Activated CD8-positive, alpha-beta memory T cell treated with anti-CD3 and anti-CD28 coated beads, Interleukin-2, amount 10 ng/mL, durations not matched to agents 7 days and 5 days (primary cell): ENCODE measurements at regions not wholly inside any gene's neighbourhood (a gene's known extent, or its start where the extent isn't known, plus 50 kb on each side); places are given as distances from the start of the nearest gene placed in this dataset.
A peak's percentile ranks its signal among the peaks of the same experiment; 100 is the strongest.
"Not testable (repeated sequence)": the region's sequence is repeated elsewhere in the genome, so short reads cannot be mapped to it uniquely, and the experiment has no call there.

Source experiments
- ATAC-seq: fragments of 150-1000 bp; cut with Tn5 transposase; one replicate; pipeline ENCODE4 v1.10.0; 2021; ENCODE audit warnings: moderate library complexity
- CTCF ChIA-PET: fragments of 350-600 bp; sonication (Branson Sonifier 250); formaldehyde crosslinking; loops from one replicate; lab custom pipeline; 2021; ENCODE audit warnings: antibody characterized with exemption; lab: Charles Lee
- DNase-seq: peaks from one replicate; pipeline ENCODE4 v3.0.0-alpha.2; 2020
- H3K27ac Mint-ChIP-seq: one replicate; pipeline ENCODE4 v1.8.0; 2021; ENCODE audit warnings: mild to moderate bottlenecking, mixed read lengths
- H3K27me3 Mint-ChIP-seq: one replicate; pipeline ENCODE4 v1.8.0; 2021; ENCODE audit warnings: mixed read lengths
- H3K36me3 Mint-ChIP-seq: one replicate; pipeline ENCODE4 v1.8.0; 2021; ENCODE audit warnings: mild to moderate bottlenecking, mixed read lengths
- H3K4me1 Mint-ChIP-seq: one replicate; pipeline ENCODE4 v1.8.0; 2021; ENCODE audit warnings: mixed read lengths
- H3K4me3 Mint-ChIP-seq: one replicate; pipeline ENCODE4 v1.8.0; 2021; ENCODE audit warnings: mild to moderate bottlenecking, moderate library complexity, mixed read lengths
- H3K9me3 Mint-ChIP-seq: one replicate; pipeline ENCODE4 v1.8.0; 2022; ENCODE audit warnings: low read depth, mixed read lengths

GRCh38 chr2:109059474-109060165 lies 69.4 kb upstream of the SH3RF3 start:
- Mint-ChIP-seq H3K4me3 (no peak overlapping the region), H3K4me1 (no peaks in the 10 kb centered on the region), H3K27me3 (no peaks in the 10 kb centered on the region), H3K27ac (no peak overlapping the region), H3K9me3 (no peaks in the 10 kb centered on the region), H3K36me3 (no peaks in the 10 kb centered on the region)
- CTCF ChIA-PET: no interaction called here
- DNase-seq (no peak), ATAC-seq (no peak)

- CTCF ChIA-PET: no interaction called here
- no peak overlapping the region for H3K4me3 Mint-ChIP-seq
- no peaks in the 10 kb centered on the region for H3K36me3 Mint-ChIP-seq
- H3K9me3 Mint-ChIP-seq: no peaks in the 10 kb centered on the region
- H3K27ac Mint-ChIP-seq: no peak overlapping the region
- no peaks in the 10 kb centered on the region for H3K27me3 Mint-ChIP-seq
- DNase-seq: no peak
- no peaks in the 10 kb centered on the region for H3K4me1 Mint-ChIP-seq
- ATAC-seq: no peak
Measured at GRCh38 chr2:109058802-109059201, 69.8 kb upstream of the EDAR start.

GRCh38 chr2:109058191-109058632 lies 69.2 kb upstream of the EDAR start:
- H3K36me3 Mint-ChIP-seq: no peaks in the 10 kb centered on the region
- no peak for DNase-seq
- no peak for ATAC-seq
- H3K27me3 Mint-ChIP-seq: no peaks in the 10 kb centered on the region
- H3K9me3 Mint-ChIP-seq: no peaks in the 10 kb centered on the region
- CTCF ChIA-PET: no interaction called here
- H3K27ac Mint-ChIP-seq: no peak overlapping the region
- H3K4me1 Mint-ChIP-seq: no peaks in the 10 kb centered on the region
- no peak overlapping the region for H3K4me3 Mint-ChIP-seq

- no peaks in the 10 kb centered on the region for H3K27me3 Mint-ChIP-seq
- DNase-seq (no peak), ATAC-seq (no peak)
- no peaks in the 10 kb centered on the region for H3K9me3 Mint-ChIP-seq
- no peaks in the 10 kb centered on the region for H3K36me3 Mint-ChIP-seq
- no peak overlapping the region for H3K27ac Mint-ChIP-seq
- no peaks in the 10 kb centered on the region for H3K4me1 Mint-ChIP-seq
- no peak overlapping the region for H3K4me3 Mint-ChIP-seq
- CTCF ChIA-PET: no interaction called here
Measured at GRCh38 chr2:109057686-109058085, 68.7 kb upstream of the EDAR start.

- DNase-seq (no peak), ATAC-seq (no peak)
- Mint-ChIP-seq H3K4me1 (no peaks in the 10 kb centered on the region), H3K27me3 (no peaks in the 10 kb centered on the region), H3K36me3 (no peaks in the 10 kb centered on the region), H3K4me3 (no peak overlapping the region), H3K27ac (no peak overlapping the region), H3K9me3 (no peaks in the 10 kb centered on the region)
- CTCF ChIA-PET: no interaction called here
Measured at GRCh38 chr2:109055435-109055834, 66.4 kb upstream of the EDAR start.

- DNase-seq: no peak
- Mint-ChIP-seq H3K36me3 (no peaks in the 10 kb centered on the region), H3K4me1 (no peaks in the 10 kb centered on the region), H3K9me3 (no peaks in the 10 kb centered on the region), H3K27ac (no peak overlapping the region), H3K4me3 (no peak overlapping the region), H3K27me3 (no peaks in the 10 kb centered on the region)
- no peak for ATAC-seq
- CTCF ChIA-PET: no interaction called here
Measured at GRCh38 chr2:109054865-109055264, 65.8 kb upstream of the EDAR start.

GRCh38 chr2:109053716-109054115 lies 64.7 kb upstream of the EDAR start:
- no peaks in the 10 kb centered on the region for H3K36me3 Mint-ChIP-seq
- CTCF ChIA-PET: no interaction called here

GRCh38 chr2:109052922-109053321 lies 63.9 kb upstream of the EDAR start:
- CTCF ChIA-PET: no interaction called here
- Mint-ChIP-seq H3K36me3 (no peaks in the 10 kb centered on the region), H3K4me3 (no peak overlapping the region), H3K4me1 (no peaks in the 10 kb centered on the region), H3K27me3 (no peaks in the 10 kb centered on the region), H3K27ac (no peak overlapping the region), H3K9me3 (no peaks in the 10 kb centered on the region)
- ATAC-seq: no peak
- DNase-seq: no peak

More at GRCh38 chr2:109053716-109054115, 64.7 kb upstream of the EDAR start:
- Mint-ChIP-seq H3K9me3 (no peaks in the 10 kb centered on the region), H3K27ac (no peak overlapping the region), H3K4me1 (no peaks in the 10 kb centered on the region), H3K4me3 (no peak overlapping the region), H3K27me3 (no peaks in the 10 kb centered on the region)
- ATAC-seq (no peak), DNase-seq (no peak)

GRCh38 chr2:109049022-109049421 lies 60.0 kb upstream of the EDAR start:
- Mint-ChIP-seq H3K9me3 (no peaks in the 10 kb centered on the region), H3K27me3 (no peaks in the 10 kb centered on the region), H3K36me3 (no peaks in the 10 kb centered on the region), H3K4me1 (peaks cover 6% of the 10 kb centered on the region), H3K4me3 (no peak overlapping the region), H3K27ac (no peak overlapping the region)
- CTCF ChIA-PET: interaction anchor here (2.1 kb wide), 1 partner anchor 10 kb away, joined by 4 read pairs; no protein-coding TSS in a partner anchor
- DNase-seq: no peak
- no peak for ATAC-seq

- ATAC-seq (no peak), DNase-seq (no peak)
- H3K27ac Mint-ChIP-seq: no peak overlapping the region
- no peaks in the 10 kb centered on the region for H3K27me3 Mint-ChIP-seq
- CTCF ChIA-PET: no interaction called here
- H3K4me3 Mint-ChIP-seq: no peak overlapping the region
- H3K36me3 Mint-ChIP-seq: no peaks in the 10 kb centered on the region
- H3K9me3 Mint-ChIP-seq: no peaks in the 10 kb centered on the region
- H3K4me1 Mint-ChIP-seq: peaks cover 6% of the 10 kb centered on the region
Measured at GRCh38 chr2:109048163-109048562, 59.1 kb upstream of the EDAR start.

GRCh38 chr2:109047569-109047968 lies 58.5 kb upstream of the EDAR start:
- H3K4me3 Mint-ChIP-seq, H3K27ac Mint-ChIP-seq, H3K4me1 Mint-ChIP-seq, DNase-seq, H3K27me3 Mint-ChIP-seq, H3K9me3 Mint-ChIP-seq, CTCF ChIA-PET, H3K36me3 Mint-ChIP-seq, ATAC-seq: not testable (repeated sequence)

GRCh38 chr2:109046925-109047508 lies 58.0 kb upstream of the EDAR start:
- Mint-ChIP-seq H3K27ac (no peak overlapping the region), H3K36me3 (no peaks in the 10 kb centered on the region), H3K9me3 (no peaks in the 10 kb centered on the region), H3K27me3 (no peaks in the 10 kb centered on the region), H3K4me3 (no peak overlapping the region), H3K4me1 (peaks cover 6% of the 10 kb centered on the region)
- CTCF ChIA-PET: no interaction called here
- no peak for DNase-seq
- peak; percentile 16 for ATAC-seq

GRCh38 chr2:109045505-109045904 lies 56.5 kb upstream of the EDAR start:
- no peak for DNase-seq
- Mint-ChIP-seq H3K27ac (no peak overlapping the region), H3K9me3 (no peaks in the 10 kb centered on the region), H3K36me3 (no peaks in the 10 kb centered on the region), H3K27me3 (no peaks in the 10 kb centered on the region), H3K4me3 (no peak overlapping the region), H3K4me1 (peaks cover 6% of the 10 kb centered on the region)
- CTCF ChIA-PET: interaction anchor here (1.8 kb wide), 1 partner anchor 13 kb away, joined by 5 read pairs; no protein-coding TSS in a partner anchor
- ATAC-seq: no peak

- no peak for ATAC-seq
- Mint-ChIP-seq H3K4me1 (no peaks in the 10 kb centered on the region), H3K27ac (no peak overlapping the region), H3K36me3 (no peaks in the 10 kb centered on the region), H3K27me3 (no peaks in the 10 kb centered on the region), H3K9me3 (no peaks in the 10 kb centered on the region), H3K4me3 (no peak overlapping the region)
- DNase-seq: no peak
- CTCF ChIA-PET: interaction anchor here (1.7 kb wide), 1 partner anchor 11 kb away, joined by 4 read pairs; no protein-coding TSS in a partner anchor
Measured at GRCh38 chr2:109038992-109039391, 50.0 kb upstream of the EDAR start.
